ENCODE measurements at regions not wholly inside any gene's neighbourhood (a gene's known extent, or its start where the extent isn't known, plus 50 kb on each side); places are given as distances from the start of the nearest gene placed in this dataset.

DNA sequence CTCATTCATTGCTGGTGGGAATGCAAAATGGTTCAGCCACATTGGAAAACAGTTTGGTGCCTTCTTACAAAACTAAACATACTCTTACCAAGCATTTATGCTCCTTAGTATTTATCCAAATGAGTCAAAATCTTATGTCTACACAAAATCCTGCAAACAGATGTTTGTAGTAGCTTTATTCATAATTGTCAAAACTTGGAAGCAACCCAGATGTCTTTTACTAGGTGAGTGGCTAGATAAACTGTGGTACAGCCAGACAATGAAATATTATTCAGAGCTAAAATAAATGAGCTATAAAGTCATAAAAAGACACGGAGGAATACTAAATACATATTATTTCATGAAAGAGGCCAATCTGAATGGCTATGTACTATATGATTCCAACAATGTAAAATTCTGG, 709.5 kb downstream of the NSUN3 start:
- TF ChIP-seq EP300 (IDR thresholded peaks at IDR 0.05) (no peak), POLR2AphosphoS5 (IDR thresholded peaks at IDR 0.05) (no peak)
- TF ChIP-seq, protein P1, sequence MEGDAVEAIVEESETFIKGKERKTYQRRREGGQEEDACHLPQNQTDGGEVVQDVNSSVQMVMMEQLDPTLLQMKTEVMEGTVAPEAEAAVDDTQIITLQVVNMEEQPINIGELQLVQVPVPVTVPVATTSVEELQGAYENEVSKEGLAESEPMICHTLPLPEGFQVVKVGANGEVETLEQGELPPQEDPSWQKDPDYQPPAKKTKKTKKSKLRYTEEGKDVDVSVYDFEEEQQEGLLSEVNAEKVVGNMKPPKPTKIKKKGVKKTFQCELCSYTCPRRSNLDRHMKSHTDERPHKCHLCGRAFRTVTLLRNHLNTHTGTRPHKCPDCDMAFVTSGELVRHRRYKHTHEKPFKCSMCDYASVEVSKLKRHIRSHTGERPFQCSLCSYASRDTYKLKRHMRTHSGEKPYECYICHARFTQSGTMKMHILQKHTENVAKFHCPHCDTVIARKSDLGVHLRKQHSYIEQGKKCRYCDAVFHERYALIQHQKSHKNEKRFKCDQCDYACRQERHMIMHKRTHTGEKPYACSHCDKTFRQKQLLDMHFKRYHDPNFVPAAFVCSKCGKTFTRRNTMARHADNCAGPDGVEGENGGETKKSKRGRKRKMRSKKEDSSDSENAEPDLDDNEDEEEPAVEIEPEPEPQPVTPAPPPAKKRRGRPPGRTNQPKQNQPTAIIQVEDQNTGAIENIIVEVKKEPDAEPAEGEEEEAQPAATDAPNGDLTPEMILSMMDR (IDR thresholded peaks at IDR 0.05): no peak
